Endothelial cell of umbilical vein (primary cell): ENCODE measurements at regions not wholly inside any gene's neighbourhood (a gene's known extent, or its start where the extent isn't known, plus 50 kb on each side); places are given as distances from the start of the nearest gene placed in this dataset.

Experiments
- BruUV-seq: library from RNA; stranded (reverse); fragments of 400-500 nt; replicated peaks from 2 replicates; lab custom pipeline; 2021; lab: Mats Ljungman, UMichigan
- CTCF ChIA-PET: fragments of 300-600, 350-600 bp; sonication (Branson Sonifier 250); formaldehyde crosslinking; loops from one replicate; lab custom pipeline; 2021; ENCODE audit warnings: antibody characterized with exemption, inconsistent platforms; lab: Charles Lee
- POLR2A ChIA-PET: fragments of 300-600, 350-600 bp; sonication (Branson Sonifier 250); formaldehyde crosslinking; loops from one replicate; lab custom pipeline; 2021; ENCODE audit warnings: antibody characterized with exemption, inconsistent platforms; lab: Charles Lee
- DNase-seq: peaks from one replicate; pipeline ENCODE4 v3.0.0-alpha.2; 2011; ENCODE audit warnings: low read depth, low spot score
- FAIRE-seq: peaks from 2 replicates; lab custom pipeline; 2011; peaks lifted over from hg19 to GRCh38; lab: Jason Lieb, UNC
- H2AFZ ChIP-seq: 2 replicates; pipeline ENCODE4 v1.6.0; 2012; ENCODE audit warnings: low read depth, low read length, control low read depth, inconsistent platforms
- H3K27ac ChIP-seq: 2 replicates; pipeline ENCODE4 v1.5.1; 2011; ENCODE audit warnings: low read depth, mild to moderate bottlenecking, control low read depth, low read length, moderate library complexity; ENCODE audit not compliant: insufficient read depth
- H3K27me3 ChIP-seq, 2 experiments: 2 replicates each; pipeline versions ENCODE4 v1.6.0 to v1.6.1; 2011; ENCODE audit warnings: low read length in 2 of 2, mixed read lengths in 1 of 2; ENCODE audit not compliant: control insufficient read depth in 2 of 2, insufficient read depth in 2 of 2
- H3K36me3 ChIP-seq, 2 experiments: 2 replicates in 1 of 2; 3 replicates in 1 of 2; pipeline ENCODE4 v1.5.1; 2011; ENCODE audit warnings: low read length in 2 of 2, mild to moderate bottlenecking in 1 of 2, moderate library complexity in 1 of 2; ENCODE audit not compliant: control insufficient read depth in 2 of 2, insufficient read depth in 2 of 2; ENCODE audit errors: extremely low read depth in 1 of 2
- H3K4me1 ChIP-seq: 3 replicates; pipeline ENCODE4 v1.5.1; 2011; ENCODE audit warnings: mild to moderate bottlenecking, low read length; ENCODE audit not compliant: control insufficient read depth, insufficient read depth; ENCODE audit errors: extremely low read depth
- H3K4me2 ChIP-seq: 2 replicates; pipeline ENCODE4 v1.6.1; 2011; ENCODE audit warnings: low read length, control low read depth, mixed read lengths; ENCODE audit not compliant: insufficient read depth
- H3K4me3 ChIP-seq, 3 experiments: fragments of 200-600 bp in 1 of 3; sonication (generic), shearing (Covaris generic) in 1 of 3; replicated peaks in 1 of 3; 2 replicates each; pipeline ENCODE4 v1.5.1; 2011 to 2016; ENCODE audit warnings: control low read depth in 3 of 3, low read length in 3 of 3, mild to moderate bottlenecking in 2 of 3, inconsistent platforms in 1 of 3, low read depth in 1 of 3, moderate library complexity in 1 of 3; ENCODE audit not compliant: insufficient read depth in 1 of 3
- H3K79me2 ChIP-seq: 2 replicates; pipeline ENCODE4 v1.6.0; 2012; ENCODE audit warnings: low read length, inconsistent platforms; ENCODE audit not compliant: control insufficient read depth, insufficient read depth
- H3K9ac ChIP-seq: replicated peaks from 2 replicates; pipeline ENCODE3; 2011; ENCODE audit warnings: low read length, control low read depth; ENCODE audit not compliant: insufficient read depth; ENCODE audit errors: extremely low read depth
- H3K9me1 ChIP-seq: replicated peaks from 3 replicates; pipeline ENCODE4 v1.6.0; 2011; ENCODE audit warnings: mild to moderate bottlenecking, low read length; ENCODE audit not compliant: control insufficient read depth, insufficient read depth; ENCODE audit errors: extremely low read depth
- H3K9me3 ChIP-seq: replicated peaks from 2 replicates; pipeline ENCODE4 v1.5.1; 2012; ENCODE audit warnings: low read length, inconsistent platforms; ENCODE audit not compliant: control insufficient read depth, insufficient read depth
- H4K20me1 ChIP-seq: replicated peaks from 2 replicates; pipeline ENCODE3; 2011; ENCODE audit warnings: mild to moderate bottlenecking, low read length; ENCODE audit not compliant: control insufficient read depth, insufficient read depth; ENCODE audit errors: extremely low read depth
- CTCF ChIP-seq, 2 donors: IDR thresholded peaks; 1 replicate in 1 of 2; 2 replicates in 1 of 2; pipeline ENCODE4 v1.5.1; 2011; ENCODE audit warnings: low read length in 2 of 2, mild to moderate bottlenecking in 2 of 2, moderate library complexity in 2 of 2, control low read depth in 1 of 2, inconsistent platforms in 1 of 2, low read depth in 1 of 2; ENCODE audit not compliant: insufficient read depth in 1 of 2; ENCODE audit errors: extremely low read depth in 1 of 2
- EZH2 ChIP-seq: IDR thresholded peaks from 2 replicates; pipeline ENCODE4 v1.6.1; 2012; ENCODE audit warnings: borderline replicate concordance, low read depth, mild to moderate bottlenecking, moderate library complexity, low read length, inconsistent platforms; ENCODE audit not compliant: severe bottlenecking
- FOS ChIP-seq: IDR thresholded peaks from 2 replicates; pipeline ENCODE4 v1.6.1; 2011; ENCODE audit warnings: mild to moderate bottlenecking, low read length, moderate library complexity, borderline replicate concordance; ENCODE audit not compliant: insufficient read depth
- GATA2 ChIP-seq: IDR thresholded peaks from 2 replicates; pipeline ENCODE4 v1.7.0; 2011; ENCODE audit warnings: low read depth, mild to moderate bottlenecking, moderate library complexity, mixed read lengths, low read length; ENCODE audit not compliant: insufficient read length, insufficient read depth
- JUN ChIP-seq: IDR thresholded peaks from 2 replicates; pipeline ENCODE4 v1.6.1; 2011; ENCODE audit warnings: borderline replicate concordance, low read depth; ENCODE audit not compliant: insufficient read length, insufficient read depth
- MYC ChIP-seq: IDR thresholded peaks from one replicate; pipeline ENCODE4 v1.6.1; 2011; ENCODE audit warnings: mild to moderate bottlenecking, low read depth, low read length
- POLR2A ChIP-seq: IDR thresholded peaks from 2 replicates; pipeline ENCODE4 v1.6.1; 2012; ENCODE audit warnings: low read depth, mild to moderate bottlenecking, control low read depth, low read length
- POLR2AphosphoS5 ChIP-seq: IDR thresholded peaks from 2 replicates; pipeline ENCODE4 v1.6.1; 2012; ENCODE audit warnings: low read depth, mild to moderate bottlenecking, control low read depth, low read length, moderate library complexity; ENCODE audit not compliant: insufficient read depth
- dilution Hi-C: fragments of 300-500 bp; cut with MboI; formaldehyde crosslinking; loops from one replicate; pipeline ENCODE4 v1.15.0; 2019; ENCODE audit warnings: low sequenced_read_pairs; ENCODE audit not compliant: extremely low pct_ligation_motif_present
- intact Hi-C: fragments of 100-400 bp; cut with micrococcal nuclease; formaldehyde crosslinking; loops from one replicate; pipeline ENCODE4 v1.10.0; 2022
- TF ChIP-seq, protein P1 (sequence below): IDR thresholded peaks from 2 replicates; pipeline ENCODE4 v1.6.1; 2011; ENCODE audit not compliant: insufficient read depth, insufficient read length

GRCh38 chr12:105713606-105714305 lies 383.3 kb downstream of the C12orf75 start:
- FAIRE-seq, result no peak
- dilution Hi-C loops, result no loop called here
- Histone ChIP-seq H3K4me2 (no peak overlapping the region), H3K9ac (no peak overlapping the region), H3K79me2 (no peaks in the 10 kb centered on the region), H3K9me1 (no peaks in the 10 kb centered on the region), H2AFZ (no peak overlapping the region), H3K4me3 (no peak overlapping the region), H3K4me1 (no peaks in the 10 kb centered on the region), H3K9me3 (no peaks in the 10 kb centered on the region), H3K27ac (no peak overlapping the region), H3K36me3 (no peaks in the 10 kb centered on the region), H4K20me1 (no peaks in the 10 kb centered on the region), H3K27me3 (peaks cover 12 to 31% of the 10 kb centered on the region in 2 experiments)
- no TSS peak for BruUV-seq
- DNase-seq, result no peak
- POLR2A ChIA-PET, result no interaction called here
- CTCF ChIA-PET, result interaction anchor here (0.7 to 1.3 kb wide), 5 partner anchors 9 to 423 kb away, joined by 3 to 8 read pairs (median 3); no protein-coding TSS in a partner anchor
- intact Hi-C loops, result no loop called here
- TF ChIP-seq, protein P1, sequence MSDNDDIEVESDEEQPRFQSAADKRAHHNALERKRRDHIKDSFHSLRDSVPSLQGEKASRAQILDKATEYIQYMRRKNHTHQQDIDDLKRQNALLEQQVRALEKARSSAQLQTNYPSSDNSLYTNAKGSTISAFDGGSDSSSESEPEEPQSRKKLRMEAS, result no peak
- TF ChIP-seq MYC (no peak), FOS (no peak), EZH2 (no peak), POLR2AphosphoS5 (no peak), POLR2A (no peak), CTCF (IDR thresholded peaks at IDR 0.05; ENCODE audit: extremely low read depth in 1 of 2, insufficient read depth in 1 of 2, low read depth in 1 of 2, low read length in 2 of 2) (no peak), JUN (no peak), GATA2 (no peak)
